GM19238 (cell line): ENCODE measurements at regions not wholly inside any gene's neighbourhood (a gene's known extent, or its start where the extent isn't known, plus 50 kb on each side); places are given as distances from the start of the nearest gene placed in this dataset.
"Not testable (repeated sequence)": the region's sequence is repeated elsewhere in the genome, so short reads cannot be mapped to it uniquely, and the experiment has no call there.

Experiments used
- DNase-seq: peaks from one replicate; pipeline ENCODE4 v3.0.0; 2011; ENCODE audit warnings: low spot score; ENCODE audit not compliant: insufficient read length

DNA sequence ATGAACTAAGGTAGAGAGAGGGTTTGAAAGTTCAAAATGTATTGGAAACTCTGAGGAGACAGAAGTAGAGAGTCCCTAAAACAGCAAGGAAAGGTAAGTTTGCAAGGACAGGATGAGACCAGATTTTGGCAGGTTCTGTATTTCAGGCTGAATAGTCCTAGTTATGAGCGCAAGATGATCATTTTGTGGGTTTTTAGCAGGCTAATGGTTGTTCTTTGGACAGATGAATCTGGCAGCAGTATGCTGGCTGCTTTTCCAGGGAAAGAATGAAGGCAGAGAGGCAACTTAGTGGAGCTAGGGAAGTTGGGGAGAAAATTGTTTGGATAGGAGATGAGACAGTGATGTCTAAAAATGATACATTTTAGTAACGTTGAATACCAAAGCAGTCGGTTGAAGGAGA, 243.5 kb upstream of the NRIP1 start:
- no peak for DNase-seq

DNA sequence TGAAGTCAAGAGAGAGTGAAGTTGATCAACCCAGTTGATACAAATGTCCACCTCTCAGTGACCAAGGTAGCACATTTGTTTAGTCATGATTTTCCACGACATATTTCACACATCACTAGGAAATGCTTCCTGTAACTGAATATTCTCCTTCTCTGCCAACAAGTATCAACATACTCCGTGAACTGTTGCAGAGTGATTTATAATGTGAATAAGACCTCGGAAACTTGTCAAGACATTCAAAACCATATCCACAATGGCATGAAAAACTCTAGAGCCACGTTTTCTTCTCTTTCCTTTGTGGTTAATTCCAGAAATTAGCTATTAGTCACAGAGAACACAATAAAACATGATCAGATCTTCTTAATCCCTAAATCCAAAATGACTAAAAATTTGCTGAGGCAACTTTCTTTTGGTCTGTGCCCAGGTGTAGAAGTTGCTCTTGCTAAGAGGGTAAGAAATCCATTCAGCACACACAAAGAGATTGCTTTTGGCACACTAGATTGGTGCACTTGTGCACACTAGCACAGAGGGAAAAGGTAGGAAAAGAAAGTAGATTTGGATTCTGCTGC, 244.3 kb upstream of the NRIP1 start:
- no peak for DNase-seq

DNA sequence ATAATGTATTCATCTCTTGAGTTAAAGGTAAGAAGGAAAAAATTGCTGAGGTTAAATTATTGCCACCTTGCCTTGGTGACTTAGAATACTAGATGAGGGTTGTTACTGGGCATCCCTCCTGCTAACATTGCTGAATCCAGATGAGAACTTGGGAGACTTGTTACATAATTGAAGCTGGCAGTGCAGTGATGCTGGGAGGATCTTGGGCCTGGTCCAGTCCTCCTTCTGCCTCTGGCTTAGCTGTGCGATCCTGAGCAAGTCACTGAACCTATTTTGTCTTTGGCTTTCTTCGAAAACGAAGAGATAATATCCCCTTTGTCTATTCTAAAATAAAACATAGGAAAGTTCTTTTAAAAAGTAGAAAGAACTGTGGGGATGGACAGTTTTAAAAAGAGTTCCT, 244.9 kb upstream of the NRIP1 start:
- DNase-seq, result no peak

DNA sequence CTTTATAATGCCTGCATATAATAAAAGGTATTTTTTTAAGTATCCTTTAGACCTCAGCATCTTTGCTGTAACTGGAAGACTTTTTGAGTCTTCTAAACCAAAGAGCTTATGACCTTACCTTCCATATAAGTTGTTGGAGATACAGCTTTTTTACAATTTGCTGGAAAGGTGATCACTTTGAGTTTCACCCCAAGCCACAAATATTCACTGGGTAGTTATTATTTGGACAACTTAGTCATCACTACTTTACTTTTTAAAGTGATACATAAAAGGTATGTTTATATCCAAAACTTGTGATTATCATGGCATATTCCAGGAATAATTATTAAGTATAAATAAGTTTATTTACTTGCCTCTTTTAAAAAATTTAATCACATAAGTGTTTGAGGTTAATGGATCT, 246.7 kb upstream of the NRIP1 start:
- DNase-seq, result no peak

DNA sequence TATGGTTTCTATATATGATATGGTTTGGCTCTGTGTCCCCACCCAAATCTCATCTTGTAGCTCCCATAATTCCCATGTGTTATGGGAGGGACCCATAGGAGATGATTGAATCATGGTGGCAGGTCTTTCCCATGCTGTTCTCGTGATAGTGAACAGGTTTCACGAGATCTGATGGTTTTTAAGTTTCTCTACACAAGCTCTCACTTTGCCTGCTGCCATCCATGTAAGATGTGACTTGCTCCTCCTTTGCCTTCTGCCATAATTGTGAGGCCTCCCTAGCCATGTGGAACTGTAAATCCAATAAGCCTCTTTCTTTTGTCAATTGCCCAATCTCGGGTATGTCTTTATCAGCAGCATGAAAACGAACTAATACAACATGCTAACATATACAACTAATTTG, 252.2 kb upstream of the NRIP1 start:
- DNase-seq, result not testable (repeated sequence)

DNA sequence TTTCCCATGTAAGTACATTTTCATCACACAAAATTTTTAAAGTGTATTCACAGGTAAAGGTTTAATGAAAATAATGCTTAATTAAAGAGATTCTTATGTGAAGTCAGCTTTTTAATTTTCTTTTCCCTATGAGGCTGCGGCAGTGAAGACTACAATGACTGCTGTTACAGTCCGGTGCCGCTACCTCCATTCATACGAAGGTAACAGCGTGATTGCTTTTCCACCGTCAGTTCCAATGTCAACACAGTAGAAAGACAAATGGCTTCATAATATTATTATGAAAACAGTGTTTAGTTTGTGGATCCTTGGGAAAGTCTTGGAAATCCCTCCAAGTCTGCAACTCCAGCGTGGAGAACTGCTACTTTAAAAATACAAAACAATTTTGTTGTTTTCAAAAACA, 254.9 kb upstream of the NRIP1 start:
- DNase-seq, result no peak

DNA sequence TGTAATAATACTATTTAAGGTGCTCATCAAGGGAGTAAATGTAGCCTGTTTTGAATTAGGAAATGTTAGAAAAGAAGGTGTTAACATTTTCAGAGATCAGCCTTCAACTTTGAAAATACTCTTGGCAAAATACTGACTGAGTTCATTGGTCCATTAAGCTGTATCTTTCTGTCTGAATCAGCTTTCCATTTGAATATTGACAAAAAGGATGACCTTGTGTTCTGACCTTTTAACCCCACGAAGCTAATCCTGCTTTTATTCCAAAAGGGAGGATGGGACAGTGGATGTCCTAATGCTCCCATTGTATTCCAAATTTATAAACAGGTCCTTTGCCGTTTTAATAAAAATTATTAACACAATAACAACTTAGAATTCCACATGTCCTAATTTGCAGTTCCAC, 259.7 kb upstream of the NRIP1 start:
- no peak for DNase-seq

DNA sequence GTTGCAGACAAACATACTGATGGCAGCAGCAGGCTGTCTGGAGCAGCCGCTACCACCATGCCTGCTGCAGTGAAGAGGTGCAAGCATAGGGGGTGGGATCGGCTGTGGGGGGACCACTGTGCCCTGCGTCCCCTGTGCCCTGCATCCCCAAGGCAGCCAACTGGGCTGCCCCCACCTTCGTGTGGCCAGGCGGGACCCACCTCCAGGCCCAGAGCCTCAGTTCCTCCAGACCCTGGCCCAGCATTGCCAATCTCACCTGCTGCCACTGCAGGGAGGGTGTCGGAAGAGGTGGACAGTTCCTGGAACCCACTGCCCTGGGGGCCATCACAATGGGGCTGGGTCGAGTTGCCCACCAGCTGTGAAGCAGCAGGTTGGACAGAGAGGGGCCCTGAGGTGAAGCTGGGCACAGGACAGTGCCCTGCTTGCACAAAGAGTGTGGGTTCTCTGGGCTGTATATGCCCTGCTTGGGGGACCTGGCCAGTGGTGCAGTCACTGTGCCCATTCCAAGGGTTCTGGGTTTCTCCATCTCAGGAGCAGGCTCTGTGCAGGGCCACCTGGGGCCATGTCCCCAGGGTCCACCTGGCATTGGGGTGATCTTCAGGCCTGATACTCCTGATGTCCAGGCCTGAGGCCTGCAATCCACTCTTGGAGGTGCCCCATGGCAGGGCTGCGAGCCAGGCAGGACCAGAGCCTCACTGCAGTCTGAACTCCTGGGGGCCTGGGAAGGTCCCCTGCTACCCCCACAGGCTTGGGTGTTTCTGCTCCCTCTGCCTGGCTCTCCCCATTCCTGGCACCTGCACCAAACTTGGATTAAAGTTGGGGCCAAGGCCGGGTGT, 261.4 kb upstream of the NRIP1 start:
- DNase-seq, result no peak

DNA sequence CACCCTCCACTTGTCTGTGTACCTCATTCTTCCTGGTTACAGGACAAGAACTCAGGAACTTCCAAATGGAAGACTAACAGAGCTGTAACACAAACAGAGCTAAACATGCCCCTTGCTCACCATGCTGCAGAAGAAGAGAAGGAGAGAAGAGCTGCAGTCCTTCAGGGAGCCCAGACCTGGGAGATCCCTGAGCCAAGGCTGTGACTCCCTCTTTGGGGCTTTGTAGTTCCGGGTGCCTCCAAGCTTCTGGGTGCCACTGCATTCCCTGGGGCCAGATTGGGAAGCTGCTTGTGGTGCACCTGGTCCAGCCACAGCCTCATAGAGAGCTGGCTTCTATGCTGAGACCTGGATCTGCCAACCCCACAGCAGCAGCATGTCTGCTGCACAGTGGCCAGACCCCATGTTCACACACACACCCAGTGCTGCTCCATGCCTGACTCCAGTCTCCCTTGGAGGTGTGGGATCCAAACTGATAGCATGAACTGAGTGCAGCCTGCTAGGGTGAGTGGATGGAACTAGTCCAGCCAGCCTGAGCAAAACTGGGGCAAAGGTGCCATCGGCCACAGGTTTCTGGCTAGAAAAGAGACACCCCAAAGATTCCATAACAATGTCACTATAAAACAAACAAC, 263.0 kb upstream of the NRIP1 start:
- no peak for DNase-seq

DNA sequence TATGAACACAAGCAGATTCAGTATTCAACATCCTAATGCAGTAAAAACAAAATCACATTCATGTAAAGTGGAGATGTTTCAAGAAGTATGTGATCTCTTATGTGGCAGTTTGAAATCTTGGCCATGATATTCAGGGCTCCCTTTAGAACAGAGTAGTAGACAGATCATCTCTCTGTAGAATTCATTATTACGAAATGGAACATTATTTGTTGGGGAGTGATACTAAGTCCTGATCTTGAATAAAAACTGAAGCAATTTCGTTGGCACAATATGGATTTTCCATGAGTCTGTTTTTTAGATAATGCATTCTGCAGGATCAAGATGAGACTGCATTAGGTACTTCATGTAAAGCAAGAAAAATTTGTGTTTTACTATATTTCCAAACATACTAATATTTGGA, 264.4 kb upstream of the NRIP1 start:
- no peak for DNase-seq

DNA sequence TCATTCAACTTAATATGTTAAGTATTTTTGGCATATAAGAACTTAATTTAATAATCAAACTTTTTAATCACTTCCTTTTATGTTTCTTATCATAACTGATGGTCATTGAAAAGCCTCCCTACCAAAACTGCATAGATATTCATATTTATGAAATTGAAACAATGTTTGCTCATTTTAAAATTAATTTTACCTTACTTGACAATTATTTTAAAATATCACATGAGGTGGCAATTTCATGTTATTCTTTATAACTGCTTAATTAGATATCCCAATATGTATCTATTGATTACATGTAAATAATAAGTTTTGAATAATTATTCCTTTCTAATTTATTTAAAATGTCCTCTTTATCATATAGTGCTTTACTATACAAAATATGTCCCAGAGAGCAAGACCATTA, 266.1 kb upstream of the NRIP1 start:
- no peak for DNase-seq

DNA sequence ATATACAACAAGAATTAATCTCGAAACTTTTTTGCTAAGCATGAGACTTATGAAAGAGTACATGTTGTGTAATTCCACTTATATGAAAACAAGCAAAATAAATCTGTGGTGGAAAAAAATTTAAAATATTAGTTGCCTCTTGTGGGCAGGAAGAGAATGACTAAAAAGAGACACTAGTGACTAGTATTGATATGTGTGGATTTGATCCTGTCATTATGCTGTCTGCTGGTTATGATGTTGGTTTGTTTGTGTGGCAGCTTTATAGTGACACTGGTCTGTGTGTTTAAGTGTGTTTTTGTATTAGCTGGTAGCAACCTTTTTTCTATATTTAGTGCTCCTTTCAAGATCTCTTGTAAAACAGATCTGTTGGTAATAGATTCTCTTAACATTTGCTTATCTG, 267.8 kb upstream of the NRIP1 start:
- no peak for DNase-seq

DNA sequence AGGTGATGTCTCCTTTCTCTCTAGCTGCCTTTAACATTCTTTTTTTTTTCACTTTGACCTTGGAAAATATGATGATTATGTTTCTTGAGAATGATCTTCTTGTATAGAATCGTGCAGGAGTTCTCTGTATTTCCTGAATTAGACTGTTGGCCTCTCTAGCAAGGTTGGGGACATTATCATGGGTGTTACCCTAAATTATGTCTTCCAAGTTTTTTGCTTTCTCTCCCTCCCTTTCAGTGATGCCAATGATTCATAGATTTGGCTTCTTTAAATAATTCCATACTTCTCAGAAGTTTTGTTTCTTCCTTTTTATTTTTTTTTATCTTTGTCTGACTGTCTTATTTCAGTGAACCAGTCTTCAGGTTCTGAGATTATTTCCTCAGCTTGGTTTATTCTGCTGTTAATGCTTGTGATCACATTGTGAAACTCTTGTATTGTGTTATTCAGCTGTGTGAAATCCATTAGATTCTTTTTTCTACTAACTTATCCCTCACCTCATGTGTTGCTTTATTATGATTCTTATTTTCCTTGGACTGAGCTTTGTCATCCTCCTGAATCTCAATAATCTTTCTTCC, 268.4 kb upstream of the NRIP1 start:
- DNase-seq, result no peak

DNA sequence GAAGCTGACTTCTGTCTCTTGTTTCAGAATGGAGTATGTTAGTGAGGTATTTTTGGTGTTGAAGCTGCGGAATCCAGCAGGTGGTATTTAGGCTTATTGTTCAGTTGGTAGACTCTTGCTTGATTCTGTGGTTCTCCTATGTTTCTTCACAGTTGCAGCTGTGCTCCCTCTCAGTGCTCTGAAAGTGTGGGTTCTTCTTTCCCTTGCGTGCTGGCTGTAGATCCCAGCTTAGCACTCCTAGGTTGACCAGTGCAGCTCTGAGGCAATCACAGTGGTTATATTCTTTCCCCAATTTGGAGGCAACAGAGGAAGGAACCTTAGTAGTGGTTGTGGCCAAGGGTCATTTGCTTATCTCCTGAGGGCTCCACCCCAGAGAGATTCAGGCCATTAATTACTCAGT, 269.2 kb upstream of the NRIP1 start:
- no peak for DNase-seq

DNA sequence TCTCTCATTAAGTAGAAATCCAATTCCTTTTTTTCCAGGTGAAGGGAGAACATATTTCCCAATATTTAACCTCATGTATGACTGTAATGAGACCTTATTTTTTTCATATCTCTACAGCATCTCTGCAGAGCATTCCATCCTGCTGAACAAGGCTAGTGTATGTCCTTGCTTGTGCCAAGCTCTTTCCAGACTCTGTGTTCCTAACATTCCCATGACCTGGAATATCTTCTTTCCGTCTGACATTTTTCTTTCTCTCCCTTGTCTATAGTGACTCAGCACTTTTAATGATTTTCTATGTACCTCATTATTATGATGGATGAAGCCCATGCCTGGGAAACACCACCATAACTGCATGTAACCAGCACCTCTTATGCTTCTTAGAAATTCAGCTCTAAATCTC, 278.3 kb upstream of the NRIP1 start:
- no peak for DNase-seq

DNA sequence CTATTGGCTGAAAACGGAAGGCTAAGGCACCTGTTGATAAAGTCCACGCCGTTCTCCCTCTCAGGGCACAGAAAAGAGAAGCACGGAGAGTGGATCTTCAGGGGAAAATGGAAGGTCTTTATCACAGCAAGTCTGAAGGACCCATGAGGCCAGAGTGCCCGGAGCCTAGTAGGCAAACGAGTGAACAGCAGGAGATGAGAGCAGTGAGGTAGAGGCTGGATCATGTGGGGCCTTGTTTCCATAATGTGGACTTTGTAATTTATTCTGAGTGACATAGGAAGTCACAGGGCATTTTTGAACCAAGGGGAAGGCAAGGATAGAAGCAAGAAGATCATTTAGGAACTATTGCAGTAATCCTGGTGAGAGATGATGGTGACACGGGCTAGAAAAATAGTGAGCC, 287.2 kb upstream of the NRIP1 start:
- DNase-seq, result no peak

DNA sequence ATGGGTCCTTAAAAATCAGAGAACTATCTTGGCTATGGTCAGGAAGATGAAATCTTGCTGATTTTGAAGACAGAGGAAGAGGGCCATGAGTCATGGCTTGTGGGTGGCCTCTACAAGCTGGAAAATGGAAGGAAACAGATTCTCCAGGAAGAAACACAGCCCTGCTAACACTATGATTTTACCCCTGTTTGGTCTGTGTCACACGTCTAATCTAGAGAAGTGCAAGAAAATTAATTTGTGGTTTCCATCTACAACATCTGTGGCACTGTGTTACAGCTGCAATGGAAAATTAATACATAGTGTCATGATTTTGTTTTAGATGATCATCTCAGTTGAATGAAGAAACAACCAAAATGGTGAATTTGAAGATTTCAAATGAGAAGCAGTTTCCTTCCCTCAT, 288.7 kb upstream of the NRIP1 start:
- no peak for DNase-seq

DNA sequence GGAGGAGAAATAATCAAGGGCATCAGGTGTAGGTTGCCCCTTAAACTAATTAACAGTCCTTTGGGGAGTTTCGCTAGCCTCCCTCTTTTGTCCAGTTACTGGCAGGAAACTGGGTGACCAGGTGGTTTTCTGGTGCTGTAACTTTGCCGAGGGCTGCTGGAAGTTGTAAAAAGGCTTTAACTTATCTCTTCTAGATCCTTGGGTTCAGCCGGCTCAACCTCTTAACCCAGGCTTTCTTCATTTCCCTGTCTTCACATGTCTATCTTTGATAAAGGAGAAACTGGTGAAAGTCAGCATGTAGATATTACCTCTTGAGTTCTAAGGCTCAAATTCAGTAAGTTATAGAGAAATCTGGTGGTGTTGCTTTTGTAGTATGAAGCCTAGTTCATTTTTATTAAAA, 289.7 kb upstream of the NRIP1 start:
- DNase-seq, result no peak

DNA sequence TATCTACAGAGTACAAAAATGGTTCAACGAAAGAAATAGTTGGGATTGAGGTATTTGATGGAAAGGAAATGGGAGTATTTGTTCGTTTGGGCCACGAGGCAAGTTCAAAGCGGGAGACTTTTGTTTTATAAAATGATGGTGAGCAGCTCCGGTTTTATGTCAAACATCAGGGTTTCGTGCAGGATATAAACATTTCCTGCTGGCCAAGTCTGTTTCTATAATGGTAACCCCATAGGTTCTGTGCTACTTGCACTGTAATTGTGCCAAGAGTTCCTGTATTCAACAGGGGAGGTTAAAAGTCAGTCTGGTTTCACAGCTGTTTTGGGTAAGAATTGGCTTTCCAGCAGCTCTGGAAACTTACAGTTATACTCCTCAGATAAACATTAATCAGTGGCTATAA, 290.3 kb upstream of the NRIP1 start:
- no peak for DNase-seq

DNA sequence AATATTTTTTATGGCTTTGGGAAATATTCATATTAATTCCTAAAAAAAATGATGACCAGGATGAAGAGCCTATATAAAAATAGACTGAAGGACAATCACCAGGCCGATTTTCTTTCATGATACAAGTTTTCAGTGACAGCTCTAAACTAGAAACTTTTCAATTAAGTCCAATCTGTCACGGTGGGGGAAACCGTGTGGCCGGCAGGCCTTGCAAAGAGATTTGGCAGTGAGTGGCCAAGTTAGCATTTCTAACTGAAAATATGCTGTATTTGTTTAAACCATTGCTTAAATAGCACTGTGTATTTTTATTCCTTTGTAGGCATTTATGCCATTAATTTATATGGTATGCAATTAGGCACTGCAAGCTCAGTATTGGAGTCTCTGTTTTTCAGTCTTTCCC, 294.5 kb upstream of the NRIP1 start:
- DNase-seq, result no peak

DNA sequence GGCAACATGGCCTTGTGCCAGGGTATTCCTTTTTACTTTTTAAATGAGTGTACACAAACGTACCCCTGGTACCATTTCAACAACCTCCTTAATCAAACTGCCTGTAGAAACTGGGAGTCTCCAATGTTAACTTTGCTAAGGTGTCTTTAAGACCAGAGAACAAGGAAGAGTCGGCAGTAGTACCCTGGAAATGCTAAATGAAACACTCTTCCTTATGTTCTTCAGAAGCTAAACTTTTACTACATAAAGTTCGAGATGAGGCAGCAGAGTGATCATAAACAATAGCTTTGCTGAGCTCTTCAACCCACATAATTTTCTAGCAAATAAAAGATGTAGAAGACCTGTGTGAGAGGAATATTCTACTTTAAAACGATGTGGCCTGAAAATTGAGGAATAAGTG, 297.7 kb upstream of the NRIP1 start:
- no peak for DNase-seq

DNA sequence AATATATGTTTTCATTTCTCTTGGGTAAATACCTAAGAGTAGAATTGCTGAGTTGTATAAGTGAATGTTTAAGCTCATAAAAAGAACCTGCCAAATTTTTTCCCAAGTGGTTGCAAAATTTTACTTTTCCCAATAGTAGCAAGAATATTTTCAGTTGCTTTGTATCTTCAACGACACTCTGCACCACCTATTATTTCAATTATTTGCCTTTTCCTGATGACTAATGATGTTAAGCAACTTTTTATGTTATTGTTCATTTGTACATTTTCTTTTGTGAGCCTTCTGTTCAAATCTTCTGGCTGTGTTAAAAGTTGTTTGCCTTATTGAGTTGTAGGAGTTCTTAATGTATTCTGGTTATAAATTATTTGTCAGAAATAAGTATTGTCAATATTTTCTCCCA, 299.1 kb upstream of the NRIP1 start:
- no peak for DNase-seq
